ENCODE measurements at regions not wholly inside any gene's neighbourhood (a gene's known extent, or its start where the extent isn't known, plus 50 kb on each side); places are given as distances from the start of the nearest gene placed in this dataset.

- no peak for TF ChIP-seq CTCF (IDR thresholded peaks at IDR 0.05; ENCODE audit: low read depth, low read length)
- H3K9me3 ChIP-seq = no peaks in the 10 kb centered on the region
- H3K36me3 ChIP-seq = no peaks in the 10 kb centered on the region
- no peaks in the 10 kb centered on the region for H3K4me1 ChIP-seq
- H3K27me3 ChIP-seq = no peaks in the 10 kb centered on the region
- no peak overlapping the region for H3K4me3 ChIP-seq (ENCODE audit: low read depth, low read length)
- DNase-seq = no peak
These were observed 227.1 kb downstream of the MID1 start for GRCh38 chrX:10393241-10393640.

GRCh38 chrX:10393899-10394298 lies 226.5 kb downstream of the MID1 start:
- Histone ChIP-seq H3K9me3 (no peaks in the 10 kb centered on the region), H3K4me1 (peaks cover 3% of the 10 kb centered on the region; the same call in 1 of the 2 replicates), H3K4me3 (ENCODE audit: low read depth, low read length) (no peak overlapping the region), H3K36me3 (no peaks in the 10 kb centered on the region), H3K27me3 (no peaks in the 10 kb centered on the region)
- DNase-seq = no peak
- no peak for TF ChIP-seq CTCF (IDR thresholded peaks at IDR 0.05; ENCODE audit: low read depth, low read length)

- no peaks in the 10 kb centered on the region for H3K27me3 ChIP-seq
- no peak overlapping the region for H3K4me3 ChIP-seq (ENCODE audit: low read depth, low read length)
- no peak for TF ChIP-seq CTCF (IDR thresholded peaks at IDR 0.05; ENCODE audit: low read depth, low read length)
- H3K4me1 ChIP-seq = peaks cover 3% of the 10 kb centered on the region; the same call in 1 of the 2 replicates
- no peaks in the 10 kb centered on the region for H3K9me3 ChIP-seq
- no peak for DNase-seq
- no peaks in the 10 kb centered on the region for H3K36me3 ChIP-seq
These were observed 225.2 kb downstream of the MID1 start for GRCh38 chrX:10395179-10395578.

Data from BE2C (cell line).